Breast epithelium (tissue), 4 donors: ENCODE measurements at regions not wholly inside any gene's neighbourhood (a gene's known extent, or its start where the extent isn't known, plus 50 kb on each side); places are given as distances from the start of the nearest gene placed in this dataset.

ENCODE experiments used
- DNase-seq, 2 donors: peaks; one replicate each; pipeline ENCODE4 v3.0.0-alpha.2; 2019; ENCODE audit warnings: low spot score in 2 of 2
- H3K27ac ChIP-seq, 2 donors: fragments of 200-600 bp; sonication (generic) in 1 of 2; one replicate each; pipeline ENCODE4 v1.5.1; 2016 to 2019; ENCODE audit warnings: mild to moderate bottlenecking in 1 of 2
- H3K27me3 ChIP-seq, 2 donors: fragments of 200-600 bp; sonication (generic) in 1 of 2; one replicate each; pipeline versions ENCODE4 v1.5.1 to v1.6.0; 2017 to 2019; ENCODE audit warnings: control low read depth in 1 of 2, mild to moderate bottlenecking in 1 of 2
- H3K36me3 ChIP-seq: fragments of 200-600 bp; one replicate; pipeline ENCODE4 v1.5.1; 2019
- H3K4me1 ChIP-seq, 2 donors: fragments of 200-600 bp; sonication (generic); one replicate each; pipeline ENCODE4 v1.5.1; 2016 to 2019; ENCODE audit warnings: control low read depth in 1 of 2
- H3K4me3 ChIP-seq, 3 donors: fragments of 200-600 bp; sonication (generic); 1 replicate in 2 of 3; 2 replicates in 1 of 3; pipeline ENCODE4 v1.5.1; 2016 to 2019; ENCODE audit warnings: mild to moderate bottlenecking in 3 of 3, moderate library complexity in 2 of 3
- H3K9me3 ChIP-seq, 2 donors: fragments of 200-600 bp; sonication (generic) in 1 of 2; one replicate each; pipeline ENCODE4 v1.5.1; 2016 to 2019; ENCODE audit warnings: control low read depth in 1 of 2
- POLR2A ChIP-seq: fragments of 450-650 bp; IDR thresholded peaks from one replicate; pipeline ENCODE4 v1.6.1; 2016; ENCODE audit warnings: antibody characterized with exemption, mild to moderate bottlenecking, moderate library complexity
- POLR2AphosphoS5 ChIP-seq, 3 donors: sonication (generic); formaldehyde crosslinking; IDR thresholded peaks; one replicate each; pipeline ENCODE4 v1.6.1; 2017; ENCODE audit warnings: antibody characterized with exemption in 3 of 3
- intact Hi-C: fragments of 100-400 bp; cut with DNase I; formaldehyde crosslinking; loops from one replicate; pipeline ENCODE4 v1.15.1; 2023; ENCODE audit warnings: low total_unique reads
- TF ChIP-seq, protein P1 (sequence below), 3 donors: fragments of 450-650 bp; IDR thresholded peaks; one replicate each; pipeline ENCODE4 v1.5.1; 2016 to 2017; ENCODE audit warnings: antibody characterized with exemption in 3 of 3, mild to moderate bottlenecking in 3 of 3, moderate library complexity in 3 of 3

- TF ChIP-seq, protein P1, sequence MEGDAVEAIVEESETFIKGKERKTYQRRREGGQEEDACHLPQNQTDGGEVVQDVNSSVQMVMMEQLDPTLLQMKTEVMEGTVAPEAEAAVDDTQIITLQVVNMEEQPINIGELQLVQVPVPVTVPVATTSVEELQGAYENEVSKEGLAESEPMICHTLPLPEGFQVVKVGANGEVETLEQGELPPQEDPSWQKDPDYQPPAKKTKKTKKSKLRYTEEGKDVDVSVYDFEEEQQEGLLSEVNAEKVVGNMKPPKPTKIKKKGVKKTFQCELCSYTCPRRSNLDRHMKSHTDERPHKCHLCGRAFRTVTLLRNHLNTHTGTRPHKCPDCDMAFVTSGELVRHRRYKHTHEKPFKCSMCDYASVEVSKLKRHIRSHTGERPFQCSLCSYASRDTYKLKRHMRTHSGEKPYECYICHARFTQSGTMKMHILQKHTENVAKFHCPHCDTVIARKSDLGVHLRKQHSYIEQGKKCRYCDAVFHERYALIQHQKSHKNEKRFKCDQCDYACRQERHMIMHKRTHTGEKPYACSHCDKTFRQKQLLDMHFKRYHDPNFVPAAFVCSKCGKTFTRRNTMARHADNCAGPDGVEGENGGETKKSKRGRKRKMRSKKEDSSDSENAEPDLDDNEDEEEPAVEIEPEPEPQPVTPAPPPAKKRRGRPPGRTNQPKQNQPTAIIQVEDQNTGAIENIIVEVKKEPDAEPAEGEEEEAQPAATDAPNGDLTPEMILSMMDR (IDR thresholded peaks at IDR 0.05) = no peak
- no peak for TF ChIP-seq POLR2AphosphoS5 (IDR thresholded peaks at IDR 0.05)
- TF ChIP-seq POLR2A = no peak
- intact Hi-C loops = no loop called here
- no peak overlapping the region for H3K4me3 ChIP-seq
- no peaks in the 10 kb centered on the region for H3K27me3 ChIP-seq
- DNase-seq = no peak
- peaks cover 0 to 9% of the 10 kb centered on the region in 2 donors for H3K9me3 ChIP-seq
- no peaks in the 10 kb centered on the region for H3K4me1 ChIP-seq
- no peaks in the 10 kb centered on the region for H3K36me3 ChIP-seq
- H3K27ac ChIP-seq = no peak overlapping the region
Measured at GRCh38 chr13:59603646-59604045, 560.1 kb downstream of the DIAPH3 start.

DNA sequence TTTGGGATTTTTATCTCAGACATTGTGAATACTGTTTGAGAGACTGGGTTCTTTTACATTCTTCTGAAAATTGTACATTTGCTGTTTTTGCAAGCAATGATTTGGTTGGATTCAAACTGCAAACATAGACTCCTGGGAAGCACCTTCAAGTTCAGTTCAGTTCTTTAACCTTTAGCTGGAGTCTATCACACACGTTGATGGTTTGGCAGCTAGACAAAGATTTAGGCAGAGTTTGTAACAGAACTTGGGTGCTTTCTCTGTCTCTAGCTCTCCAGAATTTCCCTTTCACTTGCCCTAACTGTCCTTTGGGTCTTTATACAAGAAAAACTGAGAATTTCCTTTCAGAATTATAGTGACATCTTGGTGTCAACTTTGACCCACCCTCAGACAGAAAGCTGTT is 556.6 kb downstream of the DIAPH3 start:
- Histone ChIP-seq H3K4me1 (no peaks in the 10 kb centered on the region), H3K27me3 (no peaks in the 10 kb centered on the region), H3K4me3 (no peak overlapping the region), H3K27ac (no peak overlapping the region), H3K9me3 (no peaks in the 10 kb centered on the region), H3K36me3 (no peaks in the 10 kb centered on the region)
- intact Hi-C loops = no loop called here
- DNase-seq = no peak
- TF ChIP-seq POLR2A (no peak), POLR2AphosphoS5 (IDR thresholded peaks at IDR 0.05) (no peak)
- TF ChIP-seq, protein P1 (IDR thresholded peaks at IDR 0.05) = no peak

DNA sequence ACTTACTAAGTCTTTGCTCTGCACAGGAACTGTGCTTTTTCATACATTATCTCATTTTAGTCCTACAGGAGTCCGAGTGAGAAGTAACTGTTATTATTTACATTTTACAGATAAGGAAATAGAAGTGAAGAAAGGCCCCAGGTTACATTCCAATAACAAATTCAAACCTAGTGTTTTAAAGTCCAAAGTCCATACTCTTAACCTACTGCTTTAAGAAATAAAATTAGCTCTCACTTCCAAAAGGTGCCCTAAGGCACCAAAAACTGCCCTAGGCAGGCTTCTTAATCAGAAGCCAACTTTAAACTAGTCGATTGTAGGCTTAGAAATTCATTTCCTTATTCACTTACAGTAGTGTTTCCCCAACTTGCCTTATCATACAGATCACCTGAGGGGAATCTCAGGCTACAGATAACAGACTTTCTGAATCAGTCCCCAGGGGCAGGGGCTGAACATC is 555.9 kb downstream of the DIAPH3 start:
- H3K36me3 ChIP-seq = no peaks in the 10 kb centered on the region
- no peak for DNase-seq
- TF ChIP-seq POLR2AphosphoS5 (IDR thresholded peaks at IDR 0.05) (no peak), POLR2A (no peak)
- TF ChIP-seq, protein P1 (IDR thresholded peaks at IDR 0.05) = no peak
- H3K27me3 ChIP-seq = no peaks in the 10 kb centered on the region
- H3K4me3 ChIP-seq = no peak overlapping the region
- H3K27ac ChIP-seq = no peak overlapping the region
- H3K4me1 ChIP-seq = no peaks in the 10 kb centered on the region
- H3K9me3 ChIP-seq = no peaks in the 10 kb centered on the region
- intact Hi-C loops = no loop called here

DNA sequence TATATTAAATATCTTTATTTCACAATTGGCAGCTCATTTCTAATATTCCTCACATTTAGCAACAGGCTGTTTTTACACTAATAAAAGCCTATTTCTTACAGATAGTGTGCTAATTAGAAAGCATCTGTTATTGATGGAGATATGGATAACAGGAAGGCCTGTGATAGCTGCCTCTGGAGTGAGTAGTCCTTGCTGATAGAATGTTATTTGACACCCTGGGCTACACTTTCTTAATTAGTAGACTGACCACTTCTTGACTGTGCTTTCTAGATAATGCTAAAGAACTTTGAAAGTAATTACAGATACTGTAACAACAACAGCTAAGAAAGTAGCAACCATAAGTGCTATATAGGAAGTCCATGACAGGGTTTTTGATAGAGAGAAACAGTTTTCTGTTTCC is 554.3 kb downstream of the DIAPH3 start:
- no peaks in the 10 kb centered on the region for H3K4me1 ChIP-seq
- no peak for DNase-seq
- TF ChIP-seq POLR2AphosphoS5 (IDR thresholded peaks at IDR 0.05) = no peak
- TF ChIP-seq POLR2A = no peak
- TF ChIP-seq, protein P1 (IDR thresholded peaks at IDR 0.05) = no peak
- intact Hi-C loops = no loop called here
- H3K36me3 ChIP-seq = no peaks in the 10 kb centered on the region
- no peaks in the 10 kb centered on the region for H3K9me3 ChIP-seq
- H3K27ac ChIP-seq = no peak overlapping the region
- H3K4me3 ChIP-seq = no peak overlapping the region
- H3K27me3 ChIP-seq = no peaks in the 10 kb centered on the region
